ENCODE measurements at regions not wholly inside any gene's neighbourhood (a gene's known extent, or its start where the extent isn't known, plus 50 kb on each side); places are given as distances from the start of the nearest gene placed in this dataset.
A peak's percentile ranks its signal among the peaks of the same experiment; 100 is the strongest.

- H3K9me3 ChIP-seq: no peaks in the 10 kb centered on the region
These were observed 102.2 kb upstream of the JUN start for GRCh38 chr1:58885998-58886397.

DNA sequence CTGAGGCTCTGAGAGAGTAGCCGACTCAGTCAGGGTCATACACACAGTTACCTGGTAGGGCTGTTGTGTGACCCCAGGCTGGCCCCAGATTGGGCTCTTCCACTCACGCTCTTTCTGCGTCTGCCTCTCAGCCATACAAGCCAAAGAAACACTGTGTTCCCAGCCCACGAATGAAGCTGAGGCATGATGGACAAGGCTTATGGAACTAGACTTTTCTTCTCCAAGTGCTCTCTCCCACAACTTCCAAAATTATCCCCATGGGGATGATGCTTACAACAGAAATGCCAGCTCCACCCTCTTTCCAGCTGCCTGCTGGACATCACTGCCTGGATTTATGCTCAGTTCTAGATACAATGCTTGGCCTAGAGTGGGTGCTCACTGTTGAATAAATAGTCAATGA, 102.8 kb upstream of the JUN start:
- H3K4me3 ChIP-seq: no peak overlapping the region
- no peaks in the 10 kb centered on the region for H3K36me3 ChIP-seq
- H3K9me3 ChIP-seq: no peaks in the 10 kb centered on the region
- peaks cover 0 to 65% (median 47%) of the 10 kb centered on the region in 4 donors for H3K4me1 ChIP-seq
- 71 to 72% methylated on average over 4 of the region's 4 CpGs for WGBS, 2 donors
- TF ChIP-seq POLR2A (IDR thresholded peaks at IDR 0.05): no peak
- TF ChIP-seq EP300 (IDR thresholded peaks at IDR 0.05): peak in 1 of 2 donors; percentile 70
- peak in 1 of 2 donors; percentile 63 for DNase-seq (ENCODE audit: low spot score in 2 of 2)
- H3K27ac ChIP-seq: peak overlapping the region; percentile 50 to 82 (median 70)
- H3K27me3 ChIP-seq: no peaks in the 10 kb centered on the region

More at GRCh38 chr1:58885998-58886397, 102.2 kb upstream of the JUN start:
- peak; percentile 53 to 62 for DNase-seq (ENCODE audit: low spot score in 2 of 2)
- Histone ChIP-seq H3K4me1 (peaks cover 0 to 65% (median 47%) of the 10 kb centered on the region in 4 donors), H3K27ac (peak overlapping the region; percentile 50 to 82 (median 70)), H3K4me3 (no peak overlapping the region), H3K36me3 (no peaks in the 10 kb centered on the region), H3K27me3 (no peaks in the 10 kb centered on the region)
- WGBS, 2 donors: 33 to 38% methylated on average over 5 of the region's 5 CpGs
- TF ChIP-seq EP300 (IDR thresholded peaks at IDR 0.05) (no peak), POLR2A (IDR thresholded peaks at IDR 0.05) (no peak), CTCF (IDR thresholded peaks at IDR 0.05) (no peak)

DNA sequence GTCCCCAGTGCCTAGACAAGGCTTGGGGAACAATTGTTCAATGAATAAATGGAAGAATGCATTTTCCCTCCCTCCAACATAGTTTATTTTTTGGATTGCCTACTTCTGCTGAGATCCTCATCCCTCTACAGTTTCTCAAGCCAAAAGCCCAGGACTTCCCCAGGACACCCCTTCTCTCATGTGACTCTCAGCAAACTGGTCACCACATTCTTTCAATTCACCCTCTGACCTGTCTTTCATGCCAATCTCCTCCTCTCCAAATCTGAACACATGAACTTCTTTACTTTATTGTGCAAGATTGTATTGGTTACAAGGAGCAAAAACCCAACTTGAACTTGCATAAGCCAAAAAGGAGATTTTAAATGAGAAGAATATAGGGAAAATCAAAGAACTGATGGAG, 103.2 kb upstream of the JUN start:
- no peak for DNase-seq (ENCODE audit: low spot score in 2 of 2)
- Histone ChIP-seq H3K9me3 (no peaks in the 10 kb centered on the region), H3K4me1 (peaks cover 0 to 65% (median 47%) of the 10 kb centered on the region in 4 donors), H3K27me3 (no peaks in the 10 kb centered on the region), H3K4me3 (no peak overlapping the region), H3K27ac (peak overlapping the region; percentile 50 to 82 (median 70)), H3K36me3 (no peaks in the 10 kb centered on the region)
- TF ChIP-seq CTCF (IDR thresholded peaks at IDR 0.05) (no peak), EP300 (IDR thresholded peaks at IDR 0.05) (peak in 1 of 2 donors; percentile 12)

- DNase-seq (ENCODE audit: low spot score in 2 of 2): no peak
- H3K27me3 ChIP-seq: no peaks in the 10 kb centered on the region
- peak overlapping the region in 1 of 4 donors; percentile 10 for H3K27ac ChIP-seq
- no peak for TF ChIP-seq CTCF (IDR thresholded peaks at IDR 0.05)
- no peak for TF ChIP-seq POLR2A (IDR thresholded peaks at IDR 0.05)
- TF ChIP-seq EP300 (IDR thresholded peaks at IDR 0.05): no peak
- H3K4me1 ChIP-seq: peaks cover 0 to 60% (median 40%) of the 10 kb centered on the region in 4 donors
- WGBS, 2 donors: 88 to 90% methylated on average over 5 of the region's 5 CpGs
- no peaks in the 10 kb centered on the region for H3K9me3 ChIP-seq
- H3K4me3 ChIP-seq: no peak overlapping the region
- no peaks in the 10 kb centered on the region for H3K36me3 ChIP-seq
These were observed 105.0 kb upstream of the JUN start for GRCh38 chr1:58888833-58889232.

DNA sequence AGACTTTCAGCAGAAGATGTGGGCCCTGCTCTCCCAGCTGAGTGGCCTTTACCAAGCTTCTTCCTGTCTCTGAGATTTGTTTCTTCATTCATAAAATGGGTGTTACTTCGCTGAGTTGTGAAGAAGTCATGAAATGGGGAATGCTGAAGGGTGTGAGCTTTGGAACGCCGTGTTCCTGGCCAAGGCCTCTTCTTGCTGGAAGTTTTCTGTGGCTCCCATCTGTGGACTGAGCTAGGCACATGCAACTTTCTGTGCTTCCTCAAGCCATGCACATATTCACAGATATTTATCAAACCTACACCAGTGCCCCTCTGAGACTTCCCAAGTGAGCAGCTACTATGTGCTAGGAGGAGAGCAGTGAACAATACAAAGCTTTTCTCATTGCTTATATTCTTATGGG, 106.3 kb upstream of the JUN start:
- 81 to 85% methylated on average over 3 of the region's 3 CpGs for WGBS, 2 donors
- Histone ChIP-seq H3K9me3 (no peaks in the 10 kb centered on the region), H3K4me3 (no peak overlapping the region), H3K27ac (peak overlapping the region in 2 of 4 donors; percentile 31 to 64), H3K27me3 (no peaks in the 10 kb centered on the region), H3K4me1 (peaks cover 0 to 59% (median 34%) of the 10 kb centered on the region in 4 donors), H3K36me3 (no peaks in the 10 kb centered on the region)
- no peak for DNase-seq (ENCODE audit: low spot score in 2 of 2)
- TF ChIP-seq EP300 (IDR thresholded peaks at IDR 0.05) (peak in 1 of 2 donors; percentile 40), CTCF (IDR thresholded peaks at IDR 0.05) (no peak), POLR2A (IDR thresholded peaks at IDR 0.05) (no peak)

DNA sequence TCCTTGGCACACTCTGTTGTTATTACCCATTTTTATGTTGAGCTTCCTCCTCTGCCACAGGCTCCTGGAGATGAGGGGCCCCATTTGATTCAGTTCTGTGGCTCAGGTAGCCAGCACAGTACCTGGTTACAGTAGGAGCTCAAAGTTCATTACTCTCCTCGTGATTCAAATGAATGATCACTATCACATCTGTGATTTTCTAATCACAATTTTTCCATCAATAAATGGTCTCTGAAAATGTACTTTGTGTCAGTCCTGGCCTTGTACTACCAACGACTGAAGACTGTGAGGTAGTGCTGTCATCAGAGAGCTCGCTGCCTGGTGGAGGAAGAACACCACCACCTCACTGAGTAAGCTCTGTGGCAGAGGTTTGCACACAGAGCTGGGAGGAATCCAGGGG, 106.8 kb upstream of the JUN start:
- H3K36me3 ChIP-seq: no peaks in the 10 kb centered on the region
- WGBS, 2 donors: 96 to 98% methylated on average over 3 of the region's 3 CpGs
- peaks cover 0 to 59% (median 31%) of the 10 kb centered on the region in 4 donors for H3K4me1 ChIP-seq

More for the DNA sequence above, 106.8 kb upstream of the JUN start:
- Histone ChIP-seq H3K4me3 (no peak overlapping the region), H3K27me3 (no peaks in the 10 kb centered on the region), H3K27ac (peak overlapping the region in 1 of 4 donors; percentile 64), H3K9me3 (no peaks in the 10 kb centered on the region)
- DNase-seq (ENCODE audit: low spot score in 2 of 2): no peak
- no peak for TF ChIP-seq EP300 (IDR thresholded peaks at IDR 0.05)

Data from tibial nerve (tissue), 4 donors.